HG03039 (cell line): ENCODE measurements at regions not wholly inside any gene's neighbourhood (a gene's known extent, or its start where the extent isn't known, plus 50 kb on each side); places are given as distances from the start of the nearest gene placed in this dataset.
"Not testable (repeated sequence)": the region's sequence is repeated elsewhere in the genome, so short reads cannot be mapped to it uniquely, and the experiment has no call there.

ENCODE experiments used
- ATAC-seq: cut with Tn5 transposase; IDR thresholded peaks from one replicate; pipeline ENCODE4 v1.9.1; 2021; ENCODE audit warnings: mild to moderate bottlenecking, moderate library complexity; ENCODE audit not compliant: unreplicated experiment

DNA sequence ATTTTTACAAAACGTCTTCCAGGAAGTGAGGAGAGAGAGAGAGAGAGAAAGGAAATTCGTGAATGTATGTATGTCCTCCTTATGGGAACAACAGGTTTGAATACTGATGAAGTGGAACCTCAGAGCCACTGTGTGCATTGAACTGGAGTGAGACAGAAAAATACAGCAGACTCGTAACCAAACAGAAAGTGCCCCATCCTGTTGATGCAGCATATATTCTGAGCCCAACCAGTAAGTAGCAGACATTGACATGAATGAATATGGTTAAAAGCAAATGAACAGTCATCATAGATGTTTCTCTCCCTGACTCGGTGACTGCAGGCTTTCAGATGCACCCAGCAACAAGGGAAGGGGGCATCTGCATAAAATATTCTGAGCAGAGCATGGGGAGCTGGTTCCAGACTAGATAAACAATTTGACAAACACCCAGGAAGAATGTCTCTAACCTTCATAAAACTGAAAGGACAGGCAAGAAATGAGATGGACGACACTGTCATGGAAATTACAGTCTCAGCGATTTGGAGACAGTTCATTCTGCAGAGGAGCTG is 471.0 kb upstream of the PBX1 start:
- ATAC-seq, result no peak

DNA sequence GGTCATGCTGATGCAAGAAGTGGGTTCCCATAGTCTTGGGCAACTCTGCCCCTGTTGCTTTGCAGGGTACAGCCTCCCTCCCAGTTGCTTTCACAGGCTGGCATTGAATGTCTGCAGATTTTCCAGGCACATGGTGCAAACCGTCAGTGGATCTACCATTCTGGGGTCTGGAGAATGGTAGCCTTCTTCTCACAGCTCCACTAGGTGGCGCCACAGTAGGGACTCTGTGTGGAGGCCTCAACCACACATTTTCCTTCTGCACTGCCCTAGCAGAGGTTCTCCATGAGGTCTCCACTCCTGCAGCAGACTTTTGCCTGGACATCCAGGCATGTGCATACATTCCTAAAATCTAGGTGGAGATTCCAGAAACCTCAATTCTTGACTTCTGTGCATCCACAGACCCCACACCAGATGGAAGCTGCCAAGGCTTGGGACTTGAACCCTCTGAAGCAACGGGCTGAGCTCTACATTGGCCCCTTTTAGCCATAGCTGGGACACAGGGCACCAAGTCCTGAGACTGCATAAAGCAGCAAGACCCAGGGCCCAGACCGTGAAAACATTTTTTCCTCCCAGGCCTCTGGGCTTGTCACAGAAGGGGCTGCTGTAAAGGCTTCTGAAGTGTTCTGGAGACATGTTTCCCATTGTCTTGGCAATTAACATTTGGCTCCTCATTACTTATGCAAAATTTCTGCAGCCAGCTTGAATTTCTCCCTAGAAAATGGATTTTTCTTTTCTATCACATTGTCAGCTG is 466.2 kb upstream of the PBX1 start:
- ATAC-seq, result no peak

DNA sequence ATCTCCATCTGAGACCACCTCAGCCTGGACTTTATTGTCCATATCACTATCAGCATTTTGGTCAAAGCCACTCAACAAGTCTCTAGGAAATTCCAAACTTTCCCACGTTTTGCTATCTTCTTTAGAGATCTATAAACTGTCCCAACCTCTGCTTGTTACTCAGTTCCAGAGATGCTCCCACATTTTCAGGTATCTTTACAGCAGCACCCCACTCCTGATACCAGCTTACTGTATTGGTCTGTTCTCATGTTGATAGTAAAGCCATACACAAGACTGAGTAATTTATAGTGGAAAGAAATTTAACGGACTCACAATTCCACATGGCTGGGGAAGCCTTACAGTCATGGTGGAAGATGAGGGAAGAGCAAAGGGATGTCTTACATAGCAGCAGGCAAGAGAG is 465.4 kb upstream of the PBX1 start:
- no peak for ATAC-seq

DNA sequence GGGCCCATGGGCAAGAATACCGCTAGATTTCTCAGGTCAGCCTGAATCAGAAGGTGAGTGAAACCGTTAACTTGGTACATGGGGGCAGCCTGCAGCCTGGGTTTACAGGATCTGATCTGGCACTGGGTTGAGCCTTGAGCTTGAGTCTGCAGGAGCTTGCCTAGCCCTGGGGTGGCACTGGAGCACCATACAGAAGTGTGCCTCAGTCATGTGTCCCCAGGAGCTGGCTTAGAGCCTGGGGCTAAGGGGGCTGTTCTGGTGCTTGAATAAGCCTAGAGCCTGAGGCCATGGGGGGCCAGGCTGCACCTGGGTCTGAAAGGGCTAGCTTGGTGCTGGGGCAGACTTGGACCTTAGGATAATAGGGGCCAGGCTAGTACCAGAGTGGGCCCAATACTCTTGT is 457.2 kb upstream of the PBX1 start:
- ATAC-seq, result no peak

DNA sequence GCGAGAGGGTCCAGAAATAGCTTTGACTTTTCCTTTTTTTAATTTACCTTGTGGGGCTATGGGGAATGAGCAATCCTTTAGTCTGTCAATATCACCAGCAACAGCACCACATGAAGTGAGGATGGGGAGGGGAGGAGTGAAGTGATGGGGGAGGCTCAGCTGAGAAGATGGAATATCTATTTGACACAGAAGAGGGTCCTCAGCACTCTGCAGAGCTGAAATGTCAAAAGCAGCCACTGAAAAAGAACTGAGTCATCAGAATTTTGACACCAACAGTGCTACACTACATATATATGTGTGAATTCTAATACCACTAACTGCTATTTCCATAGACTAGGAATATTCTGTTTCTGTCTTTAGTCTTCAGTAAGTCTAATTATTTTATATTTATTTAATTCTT is 427.0 kb upstream of the PBX1 start:
- ATAC-seq, result no peak

DNA sequence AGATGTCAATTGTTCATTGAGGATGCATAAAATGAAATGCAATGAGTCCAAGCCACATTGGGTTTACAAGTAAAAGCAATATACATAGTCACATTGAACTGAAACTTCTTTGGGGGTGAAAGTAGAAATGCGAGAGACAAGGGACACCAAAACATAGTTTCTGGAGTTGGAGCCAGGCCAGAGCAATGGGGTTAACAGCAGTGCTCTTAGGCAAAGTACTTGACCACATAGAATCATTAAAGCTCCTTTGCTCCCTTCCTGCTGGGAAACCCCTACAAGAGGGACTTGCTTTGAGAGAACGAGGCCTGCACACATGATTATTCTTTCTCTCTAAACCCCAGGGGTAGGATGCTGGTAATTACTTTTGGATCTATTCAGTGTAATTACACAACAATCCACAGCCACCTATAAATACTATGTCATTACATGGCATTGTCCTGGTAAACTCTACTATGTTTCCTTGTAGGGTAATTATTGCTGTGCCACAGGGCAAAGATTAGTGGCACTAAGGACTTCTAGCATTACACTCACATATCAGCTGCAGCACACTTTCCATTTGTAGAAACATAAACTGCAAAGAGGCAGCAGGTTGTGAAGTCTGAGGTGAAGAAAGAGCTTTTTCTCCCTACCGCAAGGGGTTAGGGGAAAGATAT is 421.6 kb upstream of the PBX1 start:
- ATAC-seq, result no peak

DNA sequence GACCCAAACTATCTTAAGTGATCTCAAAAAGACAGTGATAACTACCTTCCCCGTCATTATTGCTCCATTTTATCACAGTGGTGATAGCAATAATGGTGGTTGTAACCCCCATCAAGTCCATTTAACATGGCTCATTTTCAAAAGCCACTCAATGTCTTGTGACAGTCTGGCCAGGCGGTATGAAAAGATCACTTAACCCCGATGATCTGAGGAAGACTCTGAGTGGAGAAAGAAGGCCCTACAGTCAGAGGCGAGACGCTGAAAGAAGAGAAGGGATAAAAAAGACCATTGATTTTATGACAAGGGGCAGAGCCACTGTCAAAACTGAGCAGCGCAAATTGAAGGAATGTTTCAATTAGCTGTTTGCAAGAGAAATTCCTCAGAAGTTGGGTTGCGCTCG is 417.2 kb upstream of the PBX1 start:
- no peak for ATAC-seq

DNA sequence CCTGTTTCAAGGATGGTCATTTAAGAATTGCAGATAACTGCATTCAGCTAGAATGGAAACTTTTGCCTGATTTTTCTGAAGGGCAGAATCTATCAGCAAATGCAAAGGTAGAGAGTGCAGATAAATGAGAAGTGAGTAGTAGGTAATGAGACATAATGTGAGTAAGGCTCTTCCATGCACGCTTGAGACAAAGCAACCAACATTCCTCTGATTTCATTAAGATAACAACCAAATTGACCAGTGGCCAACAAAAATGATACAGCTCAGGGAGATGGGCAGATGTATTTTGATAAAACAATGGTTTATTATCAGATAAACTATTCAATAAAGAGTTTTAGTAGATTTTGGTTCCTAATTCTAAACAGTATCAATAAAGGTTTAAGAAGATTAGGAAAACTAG is 404.4 kb upstream of the PBX1 start:
- ATAC-seq, result no peak

DNA sequence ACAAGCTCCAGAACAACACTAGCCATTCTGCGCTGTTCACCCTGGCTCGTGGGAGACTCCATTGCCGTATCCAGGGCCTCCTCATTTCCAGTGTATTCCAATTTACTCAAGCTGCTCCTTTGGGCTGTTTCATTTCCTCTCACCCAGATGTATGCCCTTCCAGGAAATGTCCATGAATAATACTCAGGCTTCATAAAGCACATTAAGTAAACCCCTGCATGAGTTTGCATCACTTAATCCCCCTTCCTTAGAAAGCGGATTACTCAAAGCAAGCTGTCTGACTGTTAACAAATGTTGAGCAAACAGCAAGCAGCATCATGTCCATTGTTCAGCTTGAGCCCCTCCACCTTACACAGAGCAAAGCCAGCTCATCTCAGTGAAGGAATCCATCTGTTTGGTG is 403.6 kb upstream of the PBX1 start:
- ATAC-seq, result no peak

DNA sequence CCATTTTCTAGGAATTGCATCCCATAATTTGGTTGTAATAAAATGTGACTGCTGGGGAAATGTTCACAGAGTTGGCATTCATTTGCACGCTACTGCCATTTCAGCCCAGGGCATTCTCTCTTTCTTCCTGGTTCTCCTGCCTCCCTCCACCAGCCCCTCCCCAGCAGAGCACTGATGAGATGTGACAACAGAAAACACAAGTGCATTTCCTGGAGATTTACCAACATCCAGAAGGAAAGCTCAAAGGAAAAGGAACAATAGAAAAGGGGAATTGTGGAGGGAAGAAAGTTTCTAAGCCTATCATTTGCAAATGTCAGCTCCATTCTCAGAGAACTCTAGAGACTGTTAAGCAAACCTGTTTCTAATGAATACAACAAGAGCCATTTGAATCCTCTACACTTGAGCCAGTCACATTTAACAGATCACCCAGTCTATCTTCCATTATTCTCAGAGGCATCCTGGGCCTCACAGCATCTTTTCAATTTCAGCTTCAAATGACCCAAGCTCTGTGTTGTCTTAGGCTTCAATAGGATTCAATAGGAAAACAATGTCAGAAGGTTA is 395.6 kb upstream of the PBX1 start:
- no peak for ATAC-seq

DNA sequence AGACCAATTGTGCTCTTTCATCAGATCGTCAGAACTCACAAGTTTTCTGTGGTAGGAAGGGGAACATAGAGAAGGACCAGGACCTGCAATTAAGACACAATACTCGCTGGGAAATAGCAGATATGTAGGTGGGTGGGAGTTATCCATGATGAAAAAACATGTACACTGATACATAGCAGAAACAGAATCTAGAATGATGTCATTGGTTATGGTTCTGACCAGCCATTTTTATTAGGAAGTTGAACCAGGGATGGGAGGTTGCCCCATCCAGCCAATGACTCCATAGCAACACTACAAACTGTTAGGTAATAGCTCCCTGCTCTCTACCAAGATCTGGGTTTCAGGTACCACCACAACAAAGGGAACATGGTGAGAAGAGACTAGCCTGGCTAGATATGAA is 393.5 kb upstream of the PBX1 start:
- no peak for ATAC-seq

DNA sequence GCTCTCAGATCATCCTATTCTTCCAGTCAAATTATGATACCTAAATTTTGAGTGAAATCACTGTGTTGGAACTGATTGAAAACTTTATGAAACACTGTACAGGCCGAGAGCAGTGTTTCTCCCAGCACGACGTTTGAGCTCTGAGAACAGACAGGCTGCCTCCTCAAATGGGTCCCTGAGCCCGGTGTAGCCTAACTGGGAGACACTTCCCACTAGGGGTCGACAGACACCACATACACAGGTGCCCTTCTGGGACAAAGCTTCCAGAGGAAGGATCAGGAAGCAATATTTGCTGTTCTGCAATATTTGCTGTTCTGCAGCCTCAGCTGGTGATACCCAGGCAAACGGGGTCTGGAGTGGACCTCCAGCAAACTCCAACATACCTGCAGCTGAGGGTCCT is 392.5 kb upstream of the PBX1 start:
- ATAC-seq, result not testable (repeated sequence)

DNA sequence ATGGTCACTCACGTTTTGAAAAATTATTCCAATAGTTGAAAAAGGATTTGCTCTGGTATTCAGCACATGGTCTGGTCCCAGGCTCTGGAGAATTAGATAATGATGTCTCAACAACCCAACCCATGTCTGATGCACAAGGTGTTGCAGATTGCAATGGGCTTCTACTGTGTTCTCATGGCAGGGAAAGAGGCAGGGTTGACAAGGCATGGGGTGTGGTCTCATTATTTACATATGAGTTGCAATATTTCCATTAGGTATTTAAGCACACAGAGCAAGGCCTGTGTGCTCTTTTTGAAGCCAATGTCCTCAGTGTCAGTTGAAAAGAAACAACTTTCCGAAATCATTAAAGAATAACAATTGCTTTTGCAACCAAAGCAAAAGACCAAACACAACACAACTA is 381.9 kb upstream of the PBX1 start:
- ATAC-seq, result no peak

DNA sequence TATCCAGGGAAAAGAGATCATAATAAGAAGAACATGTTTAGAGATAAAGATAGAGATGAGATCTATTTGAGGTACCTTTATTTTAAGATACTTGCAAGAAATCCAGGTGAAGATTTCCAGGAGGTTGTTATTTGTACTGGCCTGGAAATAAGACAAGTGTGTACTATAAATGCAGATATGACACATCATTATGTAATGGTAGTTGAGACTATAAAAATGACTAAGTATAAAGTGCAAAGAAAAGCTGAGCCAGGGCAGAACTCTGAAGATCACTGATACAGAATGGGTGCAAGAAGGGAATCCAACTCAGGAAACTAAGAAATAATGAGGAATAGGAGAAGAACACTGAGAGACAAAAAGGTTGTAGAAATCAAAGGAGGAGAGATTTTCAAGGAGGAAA is 378.2 kb upstream of the PBX1 start:
- ATAC-seq, result no peak

DNA sequence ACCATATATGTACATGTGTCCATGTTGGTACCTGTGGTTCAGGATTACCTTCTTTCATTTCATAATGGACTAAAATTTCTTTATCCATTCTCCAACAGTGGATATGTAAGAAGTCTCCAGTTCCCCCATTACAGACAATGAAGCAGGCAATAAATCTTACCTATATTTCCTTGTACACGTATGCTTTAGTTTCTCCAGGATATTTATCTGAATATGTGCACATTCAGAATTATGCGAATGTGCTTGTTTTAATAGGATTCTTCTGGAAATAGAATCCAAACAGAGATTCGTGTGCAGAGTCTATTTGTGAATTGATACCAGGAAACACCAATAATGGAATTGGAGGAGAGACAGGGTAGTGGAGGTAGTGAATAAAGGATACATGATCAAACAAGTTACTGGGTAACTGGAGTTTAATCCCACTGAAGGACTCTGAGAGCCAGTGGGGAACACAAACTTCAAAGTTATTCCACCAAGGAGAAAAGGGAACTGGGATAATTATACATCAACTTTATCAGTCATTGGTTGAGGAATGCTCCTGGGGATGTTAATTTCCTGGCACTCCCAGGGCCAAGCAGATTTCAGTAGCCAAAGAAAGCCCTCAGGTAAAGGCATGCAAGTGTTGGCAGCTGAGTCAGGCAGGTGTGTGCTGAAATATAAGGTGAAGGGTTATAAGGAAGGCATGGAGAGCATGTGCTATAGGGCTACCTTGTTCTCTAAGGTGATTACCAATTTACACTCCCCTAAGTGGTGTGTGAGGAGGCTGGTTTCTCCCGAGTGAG is 374.9 kb upstream of the PBX1 start:
- no peak for ATAC-seq

DNA sequence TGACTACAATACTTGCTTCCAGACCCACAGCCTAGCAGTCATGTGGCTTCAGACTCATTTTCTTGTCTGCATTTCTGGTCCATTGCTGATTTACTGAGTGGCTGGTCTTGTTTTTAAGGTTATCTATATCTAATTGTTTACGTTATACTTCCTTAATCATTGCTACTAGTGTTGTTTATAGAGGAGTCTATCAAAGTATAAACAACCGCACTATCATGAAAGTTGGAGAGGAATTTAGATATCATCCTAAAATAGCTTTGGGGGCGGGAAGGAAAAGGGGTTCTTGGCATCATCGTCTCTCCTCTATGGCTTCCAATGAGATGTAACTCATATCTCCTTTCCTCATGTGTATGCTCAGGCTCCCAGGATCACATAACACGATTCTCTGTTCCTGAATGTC is 372.1 kb upstream of the PBX1 start:
- no peak for ATAC-seq

DNA sequence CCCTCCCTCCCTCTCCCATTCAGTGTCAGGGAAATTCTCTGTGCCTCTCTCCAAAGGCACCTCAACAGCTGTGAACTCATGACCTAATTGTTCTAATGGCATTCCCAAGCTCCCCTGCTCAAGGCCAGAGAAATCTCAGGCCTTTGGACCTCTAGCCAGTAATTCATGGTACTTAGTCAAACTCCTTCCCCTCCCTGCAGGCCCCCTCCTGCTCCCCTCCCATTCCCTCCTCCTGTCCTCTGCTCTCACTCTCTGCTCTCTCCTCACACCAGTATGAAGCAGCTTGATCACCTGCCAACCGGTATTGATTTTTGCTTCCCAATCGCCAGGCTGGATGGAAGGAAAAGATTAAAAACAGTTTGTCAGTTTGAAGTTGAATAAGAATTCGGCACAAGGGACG is 370.5 kb upstream of the PBX1 start:
- no peak for ATAC-seq

DNA sequence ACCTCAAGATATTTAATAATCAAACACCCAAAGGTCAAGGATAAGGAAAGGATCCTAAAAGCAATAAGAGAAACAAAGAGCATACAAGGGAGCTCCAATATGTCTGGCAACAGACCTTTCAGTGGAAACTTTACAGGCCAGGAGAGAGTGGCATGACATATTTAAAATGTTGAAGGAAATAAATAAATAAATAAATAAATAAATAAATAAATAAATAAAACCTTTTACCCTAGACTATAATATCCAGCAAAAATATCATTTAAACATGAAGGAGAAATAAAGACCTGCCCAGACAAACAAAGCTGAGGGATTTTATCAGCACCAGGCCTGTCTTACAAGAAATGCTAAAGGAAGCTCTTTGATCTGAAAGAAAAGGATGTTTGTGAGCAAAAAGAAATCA is 367.8 kb upstream of the PBX1 start:
- ATAC-seq, result no peak

DNA sequence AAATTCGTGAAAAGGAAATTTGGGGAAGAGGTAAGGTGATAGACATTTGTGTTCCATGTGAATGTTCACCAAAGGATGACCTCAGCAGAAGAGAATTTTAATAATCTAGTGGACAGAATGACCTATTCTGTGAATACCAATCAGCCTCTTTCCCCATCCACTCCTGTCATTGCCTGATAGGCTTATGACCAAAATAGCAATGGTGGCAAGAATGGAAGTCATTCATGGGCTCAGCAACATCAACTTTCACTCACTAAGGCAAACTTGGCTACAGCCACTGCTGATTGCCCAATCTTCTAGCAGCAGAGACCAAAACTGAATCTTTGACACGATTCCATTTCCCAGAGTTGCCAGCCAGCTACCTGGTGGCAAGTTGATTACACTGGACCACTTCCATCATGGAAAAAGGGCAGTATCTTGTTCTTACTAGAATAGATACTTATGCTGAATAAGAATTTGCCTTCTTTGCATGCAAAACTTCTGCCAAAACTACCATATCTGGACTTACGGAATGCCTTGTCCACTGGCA is 348.7 kb upstream of the PBX1 start:
- ATAC-seq, result no peak

DNA sequence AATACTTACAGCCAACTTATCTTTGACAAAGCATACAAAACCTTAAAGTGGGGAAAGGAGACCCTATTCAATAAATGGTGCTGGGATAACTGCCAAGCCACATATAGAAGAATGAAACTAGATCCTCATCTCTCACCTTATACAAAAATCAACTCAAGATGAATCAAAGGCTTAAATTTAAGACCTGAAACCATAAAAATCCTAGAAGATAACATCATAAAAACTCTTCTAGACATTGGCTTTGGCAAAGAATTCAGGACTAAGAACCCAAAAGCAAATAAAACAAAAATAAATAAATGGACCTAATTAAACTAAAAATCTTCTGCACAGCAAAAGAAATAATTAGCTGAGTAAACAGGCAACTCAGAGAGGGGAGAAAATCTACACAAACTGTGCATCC is 335.6 kb upstream of the PBX1 start:
- ATAC-seq, result no peak

DNA sequence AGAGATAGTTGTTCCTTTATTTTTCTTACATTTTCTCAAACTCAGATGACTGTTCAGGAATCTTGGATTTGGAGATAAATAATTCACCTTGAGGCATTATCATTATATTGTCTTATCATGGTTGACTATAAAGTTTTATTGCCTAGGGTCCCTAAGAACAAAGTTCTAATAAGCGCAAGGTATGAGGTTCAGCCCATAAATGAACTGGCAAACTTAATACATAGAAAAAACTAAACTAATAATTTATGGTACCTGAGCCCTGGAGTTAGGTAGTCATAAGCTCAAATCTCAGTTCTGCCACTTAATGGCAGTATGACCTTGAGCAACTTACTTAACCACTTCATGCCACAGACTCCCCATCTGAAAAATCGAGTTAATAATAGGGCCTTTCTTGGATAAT is 334.0 kb upstream of the PBX1 start:
- no peak for ATAC-seq
